ENCODE measurements at regions not wholly inside any gene's neighbourhood (a gene's known extent, or its start where the extent isn't known, plus 50 kb on each side); places are given as distances from the start of the nearest gene placed in this dataset.

DNA sequence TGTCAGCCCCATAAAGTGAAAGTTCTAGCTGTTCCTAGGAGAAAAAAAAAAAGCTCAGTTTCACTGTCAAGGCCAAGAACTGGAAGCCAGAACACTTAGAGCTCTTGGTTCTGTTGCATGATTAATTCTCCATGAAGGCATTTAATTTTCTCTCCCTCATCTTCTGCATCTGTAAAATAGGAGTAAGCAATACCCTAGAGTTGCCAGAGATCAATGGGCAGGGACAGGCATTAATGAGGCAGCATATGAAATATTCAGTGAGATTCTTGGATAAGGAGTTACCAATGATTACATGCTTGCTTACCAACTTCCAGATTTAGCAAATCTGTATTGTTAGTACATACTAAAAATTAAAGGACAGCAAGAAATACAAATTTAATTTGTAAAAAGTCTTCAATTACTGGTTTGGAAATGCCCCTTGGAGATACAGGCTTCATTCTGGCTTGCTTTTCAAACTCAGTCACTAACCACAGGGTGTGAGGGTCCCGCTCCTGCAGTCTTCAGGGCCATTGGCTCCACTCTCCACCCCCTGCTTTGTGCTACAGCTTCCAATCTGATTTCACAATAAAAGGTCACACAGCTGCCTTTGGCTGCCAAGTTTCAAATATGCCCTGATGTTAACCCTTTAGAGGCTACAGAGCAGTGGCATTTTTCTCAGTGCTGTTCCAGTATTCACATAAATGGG, 624.6 kb downstream of the BNC2 start:
- Histone ChIP-seq H2AFZ (ENCODE audit: low read length) (no peak overlapping the region), H4K20me1 (ENCODE audit: insufficient read depth, low read length) (no peaks in the 10 kb centered on the region), H3F3A (ENCODE audit: insufficient read depth, low read length) (no peaks in the 10 kb centered on the region), H3K9me3 (ENCODE audit: low read length) (no peaks in the 10 kb centered on the region), H3K27me3 (ENCODE audit: insufficient read depth, low read length) (no peaks in the 10 kb centered on the region; the same call in 1 of the 2 replicates), H3K4me3 (ENCODE audit: low read depth, low read length, poor library complexity, severe bottlenecking) (no peak overlapping the region), H3K79me2 (ENCODE audit: insufficient read depth, low read length) (no peaks in the 10 kb centered on the region), H3K9me2 (ENCODE audit: low read depth, low read length) (no peaks in the 10 kb centered on the region), H3K4me2 (ENCODE audit: low read length) (no peak overlapping the region), H3K9ac (ENCODE audit: low read length) (no peak overlapping the region), H3K4me1 (ENCODE audit: insufficient read depth, low read length, severe bottlenecking) (no peaks in the 10 kb centered on the region), H3K27ac (ENCODE audit: low read depth, low read length, poor library complexity, severe bottlenecking) (no peak overlapping the region), H3K36me3 (ENCODE audit: insufficient read depth, low read length) (no peaks in the 10 kb centered on the region)
- TF ChIP-seq CTCF (IDR thresholded peaks at IDR 0.05; ENCODE audit: low read length) (no peak), EZH2 (IDR thresholded peaks at IDR 0.05; ENCODE audit: borderline replicate concordance, low read length) (no peak)

GRCh38 chr9:16246785-16247184, 623.7 kb downstream of the BNC2 start:
- TF ChIP-seq CTCF (IDR thresholded peaks at IDR 0.05; ENCODE audit: low read length) (no peak), EZH2 (IDR thresholded peaks at IDR 0.05; ENCODE audit: borderline replicate concordance, low read length) (no peak)
- H3K27me3 ChIP-seq (ENCODE audit: insufficient read depth, low read length), result no peaks in the 10 kb centered on the region; the same call in 1 of the 2 replicates
- no peaks in the 10 kb centered on the region for H3K36me3 ChIP-seq (ENCODE audit: insufficient read depth, low read length)
- H3K9me2 ChIP-seq (ENCODE audit: low read depth, low read length), result no peaks in the 10 kb centered on the region
- H4K20me1 ChIP-seq (ENCODE audit: insufficient read depth, low read length), result no peaks in the 10 kb centered on the region
- H3F3A ChIP-seq (ENCODE audit: insufficient read depth, low read length), result no peaks in the 10 kb centered on the region
- no peak overlapping the region for H3K4me2 ChIP-seq (ENCODE audit: low read length)
- no peak overlapping the region for H3K27ac ChIP-seq (ENCODE audit: low read depth, low read length, poor library complexity, severe bottlenecking)
- H3K9ac ChIP-seq (ENCODE audit: low read length), result no peak overlapping the region
- H3K4me1 ChIP-seq (ENCODE audit: insufficient read depth, low read length, severe bottlenecking), result no peaks in the 10 kb centered on the region
- no peak overlapping the region for H2AFZ ChIP-seq (ENCODE audit: low read length)
- no peaks in the 10 kb centered on the region for H3K79me2 ChIP-seq (ENCODE audit: insufficient read depth, low read length)
- no peaks in the 10 kb centered on the region for H3K9me3 ChIP-seq (ENCODE audit: low read length)
- no peak overlapping the region for H3K4me3 ChIP-seq (ENCODE audit: low read depth, low read length, poor library complexity, severe bottlenecking)

- H3K9ac ChIP-seq (ENCODE audit: low read length), result no peak overlapping the region
- no peak overlapping the region for H3K4me3 ChIP-seq (ENCODE audit: low read depth, low read length, poor library complexity, severe bottlenecking)
- H2AFZ ChIP-seq (ENCODE audit: low read length), result no peak overlapping the region
- no peak overlapping the region for H3K27ac ChIP-seq (ENCODE audit: low read depth, low read length, poor library complexity, severe bottlenecking)
- no peaks in the 10 kb centered on the region for H3K79me2 ChIP-seq (ENCODE audit: insufficient read depth, low read length)
- no peaks in the 10 kb centered on the region for H3K9me3 ChIP-seq (ENCODE audit: low read length)
- H3K4me1 ChIP-seq (ENCODE audit: insufficient read depth, low read length, severe bottlenecking), result no peaks in the 10 kb centered on the region
- H3K36me3 ChIP-seq (ENCODE audit: insufficient read depth, low read length), result no peaks in the 10 kb centered on the region
- TF ChIP-seq CTCF (IDR thresholded peaks at IDR 0.05; ENCODE audit: low read length) (no peak), EZH2 (IDR thresholded peaks at IDR 0.05; ENCODE audit: borderline replicate concordance, low read length) (no peak)
- no peaks in the 10 kb centered on the region for H3K27me3 ChIP-seq (ENCODE audit: insufficient read depth, low read length)
- H3K9me2 ChIP-seq (ENCODE audit: low read depth, low read length), result no peaks in the 10 kb centered on the region
- no peak overlapping the region for H3K4me2 ChIP-seq (ENCODE audit: low read length)
- H3F3A ChIP-seq (ENCODE audit: insufficient read depth, low read length), result no peaks in the 10 kb centered on the region
- H4K20me1 ChIP-seq (ENCODE audit: insufficient read depth, low read length), result no peaks in the 10 kb centered on the region
Observed at GRCh38 chr9:16247188-16247875, 623.1 kb downstream of the BNC2 start.

All from OCI-LY1 (cell line).